Right hindlimb (tissue), 1 donor: ENCODE measurements at regions not wholly inside any gene's neighbourhood (a gene's known extent, or its start where the extent isn't known, plus 50 kb on each side); places are given as distances from the start of the nearest gene placed in this dataset.
"Not testable (repeated sequence)": the region's sequence is repeated elsewhere in the genome, so short reads cannot be mapped to it uniquely, and the experiment has no call there.

Source experiments
- DNase-seq: peaks from one replicate; pipeline ENCODE4 v3.0.0-alpha.2; 2018

GRCh38 chr13:18991060-18991459 lies 190.6 kb downstream of the TUBA3C start:
- no peak for DNase-seq

GRCh38 chr13:18978447-18978846 lies 203.2 kb downstream of the TUBA3C start:
- DNase-seq, result no peak

GRCh38 chr13:18977857-18978256 lies 203.8 kb downstream of the TUBA3C start:
- no peak for DNase-seq

GRCh38 chr13:18971576-18972219 lies 209.9 kb downstream of the TUBA3C start:
- no peak for DNase-seq

- no peak for DNase-seq
Measured at GRCh38 chr13:18965347-18965855, 216.2 kb downstream of the TUBA3C start.

GRCh38 chr13:18964942-18965341 lies 216.7 kb downstream of the TUBA3C start:
- no peak for DNase-seq

- not testable (repeated sequence) for DNase-seq
Measured at GRCh38 chr13:18963684-18964083, 217.9 kb downstream of the TUBA3C start.

- no peak for DNase-seq
Measured at GRCh38 chr13:18962168-18962734, 219.4 kb downstream of the TUBA3C start.

- DNase-seq, result no peak
Measured at GRCh38 chr13:18961383-18962117, 220.1 kb downstream of the TUBA3C start.

GRCh38 chr13:18960637-18961227 lies 220.9 kb downstream of the TUBA3C start:
- DNase-seq, result no peak

GRCh38 chr13:18959996-18960395 lies 221.6 kb downstream of the TUBA3C start:
- DNase-seq, result no peak

- no peak for DNase-seq
Measured at GRCh38 chr13:18959229-18959628, 222.4 kb downstream of the TUBA3C start.

- no peak for DNase-seq
Measured at GRCh38 chr13:18956473-18957078, 225.0 kb downstream of the TUBA3C start.

- no peak for DNase-seq
Measured at GRCh38 chr13:18954254-18954653, 227.4 kb downstream of the TUBA3C start.

- no peak for DNase-seq
Measured at GRCh38 chr13:18953139-18953930, 228.3 kb downstream of the TUBA3C start.

GRCh38 chr13:18952225-18953016 lies 229.2 kb downstream of the TUBA3C start:
- DNase-seq, result no peak

GRCh38 chr13:18951412-18951811 lies 230.2 kb downstream of the TUBA3C start:
- no peak for DNase-seq

GRCh38 chr13:18949970-18950369 lies 231.7 kb downstream of the TUBA3C start:
- DNase-seq, result no peak

GRCh38 chr13:18949489-18949761 lies 232.2 kb downstream of the TUBA3C start:
- DNase-seq, result no peak

GRCh38 chr13:18948664-18949488 lies 232.7 kb downstream of the TUBA3C start:
- DNase-seq, result no peak
